Coronary artery (tissue), 2 donors: ENCODE measurements at regions not wholly inside any gene's neighbourhood (a gene's known extent, or its start where the extent isn't known, plus 50 kb on each side); places are given as distances from the start of the nearest gene placed in this dataset.
A peak's percentile ranks its signal among the peaks of the same experiment; 100 is the strongest.

Experiments used
- DNase-seq: peaks from one replicate; pipeline ENCODE4 v3.0.0-alpha.2; 2017; ENCODE audit warnings: low spot score
- H3K27ac ChIP-seq, 2 donors: fragments of 200-600 bp; sonication (generic); one replicate each; pipeline ENCODE4 v1.5.1; 2016 to 2019
- H3K4me3 ChIP-seq: fragments of 200-600 bp; sonication (generic); 2 replicates; pipeline ENCODE4 v1.5.1; 2016; ENCODE audit warnings: mild to moderate bottlenecking, moderate library complexity
- TF ChIP-seq, protein P1 (sequence below): fragments of 200-600 bp; sonication (generic); IDR thresholded peaks from one replicate; pipeline ENCODE4 v1.5.1; 2019; ENCODE audit warnings: antibody characterized with exemption

DNA sequence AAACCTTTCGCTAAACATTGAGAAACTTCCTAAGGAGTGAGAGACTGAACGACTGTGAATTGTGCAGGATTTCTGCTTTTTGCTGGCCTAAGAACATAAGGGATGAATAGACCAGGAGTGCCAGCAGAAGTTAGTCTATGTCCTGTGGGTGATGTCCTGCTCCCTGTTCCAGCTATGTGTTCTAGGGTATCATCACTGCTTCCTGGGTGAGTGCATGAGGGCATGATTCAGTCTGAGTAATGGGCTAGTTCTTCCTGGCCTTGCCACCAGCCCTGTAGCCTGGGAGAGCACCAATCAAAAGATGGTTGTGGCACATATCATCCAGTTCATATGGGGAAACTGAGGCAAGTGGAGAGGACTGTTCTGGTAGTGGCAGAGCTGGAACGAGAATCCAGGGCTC is 153.9 kb upstream of the TPM1 start:
- Histone ChIP-seq H3K27ac (no peak overlapping the region), H3K4me3 (no peak overlapping the region)
- TF ChIP-seq, protein P1, sequence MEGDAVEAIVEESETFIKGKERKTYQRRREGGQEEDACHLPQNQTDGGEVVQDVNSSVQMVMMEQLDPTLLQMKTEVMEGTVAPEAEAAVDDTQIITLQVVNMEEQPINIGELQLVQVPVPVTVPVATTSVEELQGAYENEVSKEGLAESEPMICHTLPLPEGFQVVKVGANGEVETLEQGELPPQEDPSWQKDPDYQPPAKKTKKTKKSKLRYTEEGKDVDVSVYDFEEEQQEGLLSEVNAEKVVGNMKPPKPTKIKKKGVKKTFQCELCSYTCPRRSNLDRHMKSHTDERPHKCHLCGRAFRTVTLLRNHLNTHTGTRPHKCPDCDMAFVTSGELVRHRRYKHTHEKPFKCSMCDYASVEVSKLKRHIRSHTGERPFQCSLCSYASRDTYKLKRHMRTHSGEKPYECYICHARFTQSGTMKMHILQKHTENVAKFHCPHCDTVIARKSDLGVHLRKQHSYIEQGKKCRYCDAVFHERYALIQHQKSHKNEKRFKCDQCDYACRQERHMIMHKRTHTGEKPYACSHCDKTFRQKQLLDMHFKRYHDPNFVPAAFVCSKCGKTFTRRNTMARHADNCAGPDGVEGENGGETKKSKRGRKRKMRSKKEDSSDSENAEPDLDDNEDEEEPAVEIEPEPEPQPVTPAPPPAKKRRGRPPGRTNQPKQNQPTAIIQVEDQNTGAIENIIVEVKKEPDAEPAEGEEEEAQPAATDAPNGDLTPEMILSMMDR, result no peak
- no peak for DNase-seq

DNA sequence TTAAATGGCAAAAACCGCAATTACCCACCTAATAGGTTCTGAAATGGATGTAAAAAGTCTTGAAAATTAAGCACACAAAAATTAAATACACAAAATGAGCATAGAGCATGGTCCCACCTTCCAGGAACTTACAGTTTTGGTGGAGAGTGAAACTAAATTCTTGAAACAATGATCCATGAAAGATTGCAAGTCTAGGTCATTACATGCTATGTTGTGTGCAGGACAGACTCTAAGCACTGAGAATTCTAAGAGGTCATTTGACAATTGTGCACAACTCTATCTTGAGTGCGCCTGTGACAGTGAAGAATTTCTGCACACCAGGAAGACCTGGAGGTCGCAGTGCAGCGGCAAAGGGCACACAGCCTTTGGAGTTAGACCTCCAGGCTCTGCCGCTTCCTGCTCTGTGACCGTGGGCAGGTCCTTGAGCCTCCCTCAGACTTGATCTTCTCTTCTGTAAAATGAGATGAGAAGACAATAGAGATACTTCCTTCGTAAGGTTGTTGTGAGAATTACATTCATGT is 153.3 kb upstream of the TPM1 start:
- TF ChIP-seq, protein P1, result no peak
- no peak for DNase-seq
- H3K4me3 ChIP-seq, result no peak overlapping the region
- no peak overlapping the region for H3K27ac ChIP-seq

DNA sequence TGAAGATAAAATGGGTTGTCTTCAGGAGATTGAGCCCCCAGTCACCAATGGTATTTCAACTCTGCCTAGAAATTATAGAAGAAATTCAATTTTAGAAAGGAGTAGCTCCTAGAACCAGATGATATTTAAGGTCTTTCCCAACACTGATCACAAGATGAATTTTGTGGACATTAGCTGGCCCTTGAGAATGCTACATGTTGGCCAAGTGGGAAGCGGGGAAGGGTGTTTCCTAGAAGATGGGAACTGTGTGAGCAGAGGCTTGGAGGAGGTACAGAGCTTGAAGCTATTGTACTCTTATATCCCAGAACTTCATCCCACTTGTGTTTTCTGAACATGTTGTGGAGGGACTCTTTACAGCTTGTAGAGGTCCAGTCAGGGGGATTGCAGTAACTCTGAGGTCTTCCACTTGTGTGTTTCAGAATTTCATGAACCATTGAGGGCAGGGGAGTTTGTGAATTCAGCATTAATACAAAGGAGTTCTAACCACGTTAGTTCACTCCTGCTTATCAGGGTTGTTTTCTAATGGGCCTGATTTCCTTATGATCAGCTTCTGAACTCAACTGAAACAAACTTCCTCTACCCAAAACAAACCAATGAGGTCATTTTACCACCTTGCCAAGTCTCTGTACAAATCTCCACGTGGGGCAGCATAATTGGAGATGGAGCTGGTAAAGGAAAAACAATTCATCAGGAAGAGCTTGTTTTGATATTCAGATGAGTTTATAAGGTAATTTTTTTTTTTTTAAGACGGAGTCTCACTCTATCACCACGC is 152.6 kb upstream of the TPM1 start:
- DNase-seq, result no peak
- H3K27ac ChIP-seq, result no peak overlapping the region
- no peak overlapping the region for H3K4me3 ChIP-seq
- TF ChIP-seq, protein P1, result no peak

DNA sequence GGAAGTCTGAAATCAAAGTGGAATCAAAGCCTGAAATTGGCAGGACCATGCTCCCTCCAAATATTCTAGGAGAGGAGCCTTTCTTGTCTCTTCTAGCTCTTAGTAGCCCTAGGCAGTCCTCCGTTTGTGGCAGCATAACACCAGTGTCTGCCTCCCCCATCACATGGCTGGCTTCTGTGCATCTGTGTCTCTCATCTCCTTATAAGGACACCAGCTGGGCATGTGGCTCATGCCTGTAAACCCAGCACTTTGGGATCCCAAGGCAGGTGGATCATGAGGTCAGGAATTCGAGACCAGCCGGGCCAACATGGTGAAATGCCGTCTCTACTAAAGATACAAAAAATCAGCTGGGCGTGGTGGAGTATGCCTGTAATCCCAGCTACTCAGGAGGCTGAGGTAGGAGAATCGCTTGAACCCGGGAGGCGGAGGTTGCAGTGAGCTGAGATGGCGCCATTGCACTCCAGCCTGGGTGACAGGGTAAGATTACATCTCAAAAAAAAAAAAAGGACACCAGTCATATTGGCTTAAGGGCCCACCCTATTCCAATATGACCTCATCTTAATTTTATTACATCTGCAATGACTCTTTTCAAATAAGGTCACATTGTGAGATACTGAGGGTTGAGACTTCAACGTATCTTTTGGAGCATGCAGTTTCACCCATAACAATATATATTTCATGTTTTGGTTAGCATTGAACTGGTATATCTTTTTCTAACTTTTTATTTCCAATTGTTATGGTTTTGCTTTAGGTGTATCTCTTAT is 148.0 kb upstream of the TPM1 start:
- Histone ChIP-seq H3K27ac (no peak overlapping the region), H3K4me3 (no peak overlapping the region)
- TF ChIP-seq, protein P1, result no peak
- no peak for DNase-seq

DNA sequence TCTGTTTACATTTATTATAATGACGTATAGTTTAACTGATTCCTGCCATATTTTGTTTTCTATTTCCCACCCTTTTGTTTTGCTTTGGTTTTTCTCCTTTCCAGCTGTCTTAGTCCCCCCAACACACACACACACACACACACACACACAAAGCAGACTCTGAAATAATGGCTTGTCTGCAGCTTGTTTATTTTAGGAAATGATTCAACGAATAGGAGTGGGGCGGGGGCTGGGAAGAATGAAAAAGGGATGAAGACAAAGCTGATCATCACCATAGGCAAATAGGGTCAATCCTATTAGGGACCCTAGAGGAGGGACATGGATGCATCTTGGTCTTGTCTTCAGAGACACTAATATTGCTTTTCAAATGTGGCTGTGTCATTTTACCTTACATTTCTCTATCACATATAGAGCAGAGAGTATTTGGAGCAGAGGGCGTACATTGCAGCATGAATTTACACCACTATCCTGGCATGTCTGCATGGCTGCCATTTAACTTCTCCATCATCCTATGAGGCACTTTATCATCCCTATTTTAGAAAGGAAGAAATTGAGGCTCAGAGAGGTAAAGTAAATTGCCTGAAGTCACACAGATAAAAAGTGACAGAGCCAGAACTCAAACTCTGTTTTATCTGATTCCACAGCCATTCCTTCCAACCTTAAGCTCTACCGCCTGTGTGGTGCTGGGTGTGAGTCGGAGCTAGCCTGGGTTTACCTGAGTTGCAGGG is 147.2 kb upstream of the TPM1 start:
- DNase-seq, result no peak
- H3K27ac ChIP-seq, result peak overlapping the region in 1 of 2 donors; percentile 85
- H3K4me3 ChIP-seq, result no peak overlapping the region
- TF ChIP-seq, protein P1, result no peak

DNA sequence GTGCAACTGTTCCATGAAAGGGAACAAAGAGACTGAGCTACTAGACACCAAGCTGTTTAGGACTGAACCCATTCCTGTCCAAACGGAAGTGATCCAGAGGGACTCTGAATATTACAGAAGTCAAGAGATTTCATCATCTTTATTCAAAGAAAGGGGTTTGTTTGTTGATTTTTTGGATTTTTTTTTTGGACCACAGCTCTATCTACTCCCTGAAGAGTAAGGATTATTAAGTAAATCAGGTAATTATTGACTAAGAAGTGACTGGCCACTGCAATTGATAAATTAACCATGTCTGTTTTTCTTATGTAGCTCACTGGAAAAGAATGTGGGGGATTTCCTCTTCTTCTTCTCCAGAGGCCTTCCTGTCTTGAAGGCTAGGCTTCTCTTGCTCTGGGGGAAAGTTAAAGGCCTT is 146.6 kb upstream of the TPM1 start:
- DNase-seq, result no peak
- Histone ChIP-seq H3K4me3 (no peak overlapping the region), H3K27ac (peak overlapping the region; percentile 35 to 85)
- TF ChIP-seq, protein P1, result no peak
